ENCODE measurements at regions not wholly inside any gene's neighbourhood (a gene's known extent, or its start where the extent isn't known, plus 50 kb on each side); places are given as distances from the start of the nearest gene placed in this dataset.

GRCh38 chr22:48004038-48004437, 1241.6 kb downstream of the TBC1D22A start:
- Histone ChIP-seq H3K4me3 (ENCODE audit: low read length, poor library complexity, severe bottlenecking) (no peak overlapping the region), H3K9ac (ENCODE audit: low read depth, low read length, poor library complexity, severe bottlenecking) (no peak overlapping the region), H3K9me3 (ENCODE audit: insufficient read depth, low read depth, low read length) (peaks cover 3% of the 10 kb centered on the region; the same call in 1 of the 2 replicates), H3K27me3 (ENCODE audit: insufficient read depth, low read length, poor library complexity, severe bottlenecking) (no peaks in the 10 kb centered on the region), H3K79me2 (ENCODE audit: insufficient read depth, low read length) (no peaks in the 10 kb centered on the region), H4K20me1 (ENCODE audit: insufficient read depth, low read length, poor library complexity, severe bottlenecking) (no peaks in the 10 kb centered on the region), H3F3A (ENCODE audit: low read depth) (no peaks in the 10 kb centered on the region), H3K4me2 (ENCODE audit: low read depth, low read length, poor library complexity, severe bottlenecking) (no peak overlapping the region), H3K36me3 (ENCODE audit: insufficient read depth, low read length) (no peaks in the 10 kb centered on the region), H3K4me1 (ENCODE audit: insufficient read depth, low read length, poor library complexity, severe bottlenecking) (no peaks in the 10 kb centered on the region), H2AFZ (ENCODE audit: low read length) (no peak overlapping the region), H3K9me2 (replicated peaks; ENCODE audit: low read depth, low read length) (no peaks in the 10 kb centered on the region)
- no peak for TF ChIP-seq CTCF (conservative IDR thresholded peaks at IDR 0.05; ENCODE audit: low read length)
- no peak for TF ChIP-seq EZH2phosphoT487 (IDR thresholded peaks at IDR 0.05; ENCODE audit: borderline replicate concordance)

- Histone ChIP-seq H3K9me2 (replicated peaks; ENCODE audit: low read depth, low read length) (no peaks in the 10 kb centered on the region), H3K4me2 (ENCODE audit: low read depth, low read length, poor library complexity, severe bottlenecking) (no peak overlapping the region), H3K9ac (ENCODE audit: low read depth, low read length, poor library complexity, severe bottlenecking) (no peak overlapping the region), H4K20me1 (ENCODE audit: insufficient read depth, low read length, poor library complexity, severe bottlenecking) (no peaks in the 10 kb centered on the region), H3K4me1 (ENCODE audit: insufficient read depth, low read length, poor library complexity, severe bottlenecking) (no peaks in the 10 kb centered on the region), H3K9me3 (ENCODE audit: insufficient read depth, low read depth, low read length) (peaks cover 3% of the 10 kb centered on the region; the same call in 1 of the 2 replicates), H3K27me3 (ENCODE audit: insufficient read depth, low read length, poor library complexity, severe bottlenecking) (no peaks in the 10 kb centered on the region), H3K36me3 (ENCODE audit: insufficient read depth, low read length) (no peaks in the 10 kb centered on the region), H3K79me2 (ENCODE audit: insufficient read depth, low read length) (no peaks in the 10 kb centered on the region), H3F3A (ENCODE audit: low read depth) (no peaks in the 10 kb centered on the region), H2AFZ (ENCODE audit: low read length) (no peak overlapping the region), H3K4me3 (ENCODE audit: low read length, poor library complexity, severe bottlenecking) (no peak overlapping the region)
- TF ChIP-seq CTCF (conservative IDR thresholded peaks at IDR 0.05; ENCODE audit: low read length), result no peak
Measured at GRCh38 chr22:48001101-48001500, 1238.7 kb downstream of the TBC1D22A start.

GRCh38 chr22:47997612-47998011, 1235.2 kb downstream of the TBC1D22A start:
- no peaks in the 10 kb centered on the region for H3K4me1 ChIP-seq (ENCODE audit: insufficient read depth, low read length, poor library complexity, severe bottlenecking)

More at GRCh38 chr22:47997612-47998011, 1235.2 kb downstream of the TBC1D22A start:
- no peaks in the 10 kb centered on the region for H4K20me1 ChIP-seq (ENCODE audit: insufficient read depth, low read length, poor library complexity, severe bottlenecking)
- no peaks in the 10 kb centered on the region for H3K9me2 ChIP-seq (replicated peaks; ENCODE audit: low read depth, low read length)
- no peak overlapping the region for H3K9ac ChIP-seq (ENCODE audit: low read depth, low read length, poor library complexity, severe bottlenecking)
- TF ChIP-seq CTCF (conservative IDR thresholded peaks at IDR 0.05; ENCODE audit: low read length) (no peak), EZH2phosphoT487 (IDR thresholded peaks at IDR 0.05; ENCODE audit: borderline replicate concordance) (no peak)
- H3K9me3 ChIP-seq (ENCODE audit: insufficient read depth, low read depth, low read length), result peaks cover 6% of the 10 kb centered on the region; the same call in 1 of the 2 replicates
- no peaks in the 10 kb centered on the region for H3F3A ChIP-seq (ENCODE audit: low read depth)
- H3K27me3 ChIP-seq (ENCODE audit: insufficient read depth, low read length, poor library complexity, severe bottlenecking), result no peaks in the 10 kb centered on the region
- no peak overlapping the region for H3K4me2 ChIP-seq (ENCODE audit: low read depth, low read length, poor library complexity, severe bottlenecking)
- H3K36me3 ChIP-seq (ENCODE audit: insufficient read depth, low read length), result no peaks in the 10 kb centered on the region
- H3K4me3 ChIP-seq (ENCODE audit: low read length, poor library complexity, severe bottlenecking), result no peak overlapping the region
- H2AFZ ChIP-seq (ENCODE audit: low read length), result no peak overlapping the region
- H3K79me2 ChIP-seq (ENCODE audit: insufficient read depth, low read length), result no peaks in the 10 kb centered on the region
